GM23338 (cell line): ENCODE measurements at regions not wholly inside any gene's neighbourhood (a gene's known extent, or its start where the extent isn't known, plus 50 kb on each side); places are given as distances from the start of the nearest gene placed in this dataset.

Source experiments
- ATAC-seq: fragments of 200-7000 bp; cut with Tn5 transposase; 3 replicates; pipeline ENCODE4 v1.9.1; 2020
- DNase-seq: peaks from one replicate; pipeline ENCODE4 v3.0.0-alpha.2; 2015; ENCODE audit warnings: low spot score
- H2AFZ ChIP-seq: fragments of 200-600 bp; sonication (generic); 2 replicates; pipeline ENCODE4 v1.8.0; 2016; ENCODE audit warnings: antibody characterized with exemption, mild to moderate bottlenecking, moderate library complexity
- H3F3A ChIP-seq: fragments of 200-600 bp; sonication (generic); replicated peaks from 2 replicates; pipeline ENCODE4 v1.8.0; 2017; ENCODE audit warnings: antibody characterized with exemption, mixed run types, low read depth
- H3K27ac ChIP-seq: fragments of 200-600 bp; sonication (generic); 2 replicates; pipeline ENCODE4 v1.6.1; 2016; ENCODE audit warnings: low read depth
- H3K27me3 ChIP-seq: fragments of 200-600 bp; sonication (generic); 2 replicates; pipeline ENCODE4 v1.8.0; 2016; ENCODE audit warnings: mild to moderate bottlenecking, mixed run types, moderate library complexity; ENCODE audit not compliant: insufficient read depth
- H3K36me3 ChIP-seq: fragments of 200-600 bp; sonication (generic); 2 replicates; pipeline ENCODE4 v1.8.0; 2016; ENCODE audit warnings: mild to moderate bottlenecking; ENCODE audit not compliant: insufficient read depth
- H3K4me1 ChIP-seq: fragments of 200-600 bp; sonication (generic); 2 replicates; pipeline ENCODE4 v1.8.0; 2016; ENCODE audit warnings: mild to moderate bottlenecking, moderate library complexity; ENCODE audit not compliant: insufficient read depth
- H3K4me2 ChIP-seq: fragments of 200-600 bp; sonication (generic); 2 replicates; pipeline ENCODE4 v1.7.1; 2017; ENCODE audit warnings: mixed run types
- H3K4me3 ChIP-seq: fragments of 200-600 bp; sonication (generic); 2 replicates; pipeline ENCODE4 v1.6.1; 2016; ENCODE audit warnings: mixed run types
- H3K79me2 ChIP-seq: fragments of 200-600 bp; sonication (generic); replicated peaks from 2 replicates; pipeline ENCODE4 v1.8.0; 2017; ENCODE audit warnings: mild to moderate bottlenecking; ENCODE audit not compliant: insufficient read depth
- H3K9me2 ChIP-seq: fragments of 200-600 bp; sonication (generic); 2 replicates; pipeline ENCODE4 v1.8.0; 2017; ENCODE audit not compliant: insufficient read depth
- H4K20me1 ChIP-seq: fragments of 200-600 bp; sonication (generic); replicated peaks from 2 replicates; pipeline ENCODE4 v1.8.0; 2017; ENCODE audit warnings: mild to moderate bottlenecking; ENCODE audit not compliant: insufficient read depth
- H3K27ac Mint-ChIP-seq: 2 replicates; pipeline ENCODE4 v1.8.0; 2020; ENCODE audit warnings: inconsistent platforms, mild to moderate bottlenecking, moderate library complexity, mixed read lengths
- H3K27me3 Mint-ChIP-seq: 3 replicates; pipeline ENCODE4 v1.8.0; 2022; ENCODE audit warnings: low read depth, mild to moderate bottlenecking, moderate library complexity, mixed read lengths, inconsistent platforms; ENCODE audit not compliant: insufficient read depth, poor library complexity
- H3K36me3 Mint-ChIP-seq: 3 replicates; pipeline ENCODE4 v1.8.0; 2021; ENCODE audit warnings: low read depth, mild to moderate bottlenecking, inconsistent platforms, moderate library complexity, mixed read lengths
- H3K4me1 Mint-ChIP-seq: 3 replicates; pipeline ENCODE4 v1.8.0; 2020; ENCODE audit warnings: mild to moderate bottlenecking, inconsistent platforms, mixed read lengths
- H3K4me3 Mint-ChIP-seq: 3 replicates; pipeline ENCODE4 v1.8.0; 2021; ENCODE audit warnings: moderate library complexity, mild to moderate bottlenecking, inconsistent platforms, mixed read lengths
- H3K9me3 Mint-ChIP-seq: 3 replicates; pipeline ENCODE4 v1.8.0; 2020; ENCODE audit warnings: moderate library complexity, mild to moderate bottlenecking, inconsistent platforms, mixed read lengths
- CREB1 ChIP-seq: fragments of 250-450 bp; sonication (Bioruptor Pico); IDR thresholded peaks from 2 replicates; pipeline ENCODE4 v1.5.0; 2020; ENCODE audit warnings: low read depth, mild to moderate bottlenecking, moderate library complexity
- ETS1 ChIP-seq: IDR thresholded peaks from 2 replicates; pipeline ENCODE4 v1.6.1; 2016; ENCODE audit warnings: antibody characterized with exemption
- EZH2 ChIP-seq: fragments of 200-600 bp; sonication (generic); IDR thresholded peaks from one replicate; pipeline ENCODE4 v1.8.0; 2017; ENCODE audit warnings: antibody characterized with exemption, mild to moderate bottlenecking, low read depth; ENCODE audit not compliant: unreplicated experiment
- EZH2phosphoT487 ChIP-seq: fragments of 200-600 bp; sonication (generic); IDR thresholded peaks from one replicate; pipeline ENCODE4 v1.8.1; 2018; ENCODE audit warnings: antibody characterized with exemption; ENCODE audit not compliant: unreplicated experiment
- JUNB ChIP-seq: IDR thresholded peaks from one replicate; pipeline ENCODE4 v1.6.1; 2016; ENCODE audit warnings: antibody characterized with exemption; ENCODE audit not compliant: unreplicated experiment
- NANOG ChIP-seq: IDR thresholded peaks from 2 replicates; pipeline ENCODE4 v1.6.1; 2016; ENCODE audit warnings: antibody characterized with exemption, borderline replicate concordance
- POLR2AphosphoS5 ChIP-seq: IDR thresholded peaks from 2 replicates; pipeline ENCODE4 v1.6.1; 2016; ENCODE audit warnings: antibody characterized with exemption, low read depth
- STAT1 ChIP-seq: IDR thresholded peaks from one replicate; pipeline ENCODE4 v1.6.1; 2016; ENCODE audit warnings: antibody characterized with exemption; ENCODE audit not compliant: unreplicated experiment
- ZNF114 ChIP-seq: fragments of 250-450 bp; sonication (Bioruptor Pico); IDR thresholded peaks from 2 replicates; pipeline ENCODE4 v1.5.0; 2020; ENCODE audit warnings: mild to moderate bottlenecking, moderate library complexity
- ZNF331 ChIP-seq: fragments of 250-450 bp; sonication (Bioruptor Pico); IDR thresholded peaks from 2 replicates; pipeline ENCODE4 v1.5.0; 2020; ENCODE audit warnings: low read depth, mild to moderate bottlenecking, moderate library complexity
- TF ChIP-seq, protein P1 (sequence below): IDR thresholded peaks from one replicate; pipeline ENCODE4 v1.6.1; 2018; ENCODE audit warnings: antibody characterized with exemption; ENCODE audit not compliant: unreplicated experiment
- TF ChIP-seq, protein P2 (sequence below): fragments of 250-450 bp; sonication (Bioruptor Pico); IDR thresholded peaks from 2 replicates; pipeline ENCODE4 v1.5.0; 2020; ENCODE audit warnings: mild to moderate bottlenecking, moderate library complexity

GRCh38 chr6:147909640-147910039, 401.1 kb downstream of the SAMD5 start:
- DNase-seq (no peak), ATAC-seq (no peak)
- Histone ChIP-seq H3K4me1 (no peaks in the 10 kb centered on the region), H3F3A (no peaks in the 10 kb centered on the region), H3K27me3 (no peaks in the 10 kb centered on the region), H4K20me1 (no peaks in the 10 kb centered on the region), H3K9me2 (no peaks in the 10 kb centered on the region), H3K4me2 (no peak overlapping the region), H3K36me3 (no peaks in the 10 kb centered on the region), H3K27ac (no peak overlapping the region), H3K4me3 (no peak overlapping the region), H2AFZ (no peak overlapping the region), H3K79me2 (no peaks in the 10 kb centered on the region)
- peaks cover 4% of the 10 kb centered on the region for H3K27me3 Mint-ChIP-seq
- H3K27ac Mint-ChIP-seq: peak overlapping the region; percentile 30
- H3K36me3 Mint-ChIP-seq: no peaks in the 10 kb centered on the region
- TF ChIP-seq ZNF331 (CRISPR knock-in tag): no peak
- TF ChIP-seq JUNB: no peak
- peaks cover 3% of the 10 kb centered on the region; the same call in 2 of the 3 replicates for H3K4me1 Mint-ChIP-seq
- H3K4me3 Mint-ChIP-seq: no peak overlapping the region
- H3K9me3 Mint-ChIP-seq: no peaks in the 10 kb centered on the region; the same call in 2 of the 3 replicates

- no peak overlapping the region for H3K4me3 ChIP-seq
- H3K79me2 ChIP-seq: no peaks in the 10 kb centered on the region
- H3K27ac ChIP-seq: no peak overlapping the region
- no peaks in the 10 kb centered on the region for H3F3A ChIP-seq
- DNase-seq (peak; percentile 19), ATAC-seq (no peak)
- H2AFZ ChIP-seq: no peak overlapping the region
- Mint-ChIP-seq H3K27me3 (peaks cover 4% of the 10 kb centered on the region), H3K9me3 (no peaks in the 10 kb centered on the region; the same call in 2 of the 3 replicates), H3K27ac (no peak overlapping the region), H3K36me3 (no peaks in the 10 kb centered on the region), H3K4me1 (peaks cover 3% of the 10 kb centered on the region; the same call in 2 of the 3 replicates), H3K4me3 (no peak overlapping the region)
- H3K27me3 ChIP-seq: no peaks in the 10 kb centered on the region
- no peak overlapping the region for H3K4me2 ChIP-seq
- no peaks in the 10 kb centered on the region for H4K20me1 ChIP-seq
- H3K4me1 ChIP-seq: no peaks in the 10 kb centered on the region
- no peaks in the 10 kb centered on the region for H3K36me3 ChIP-seq
- H3K9me2 ChIP-seq: 0 out of 2 replicates have a peak, but pooled peaks cover under 1% of the 10 kb centered on the region
- TF ChIP-seq JUNB: no peak
- TF ChIP-seq CREB1 (CRISPR knock-in tag): no peak
- TF ChIP-seq ETS1: no peak
- no peak for TF ChIP-seq EZH2phosphoT487
- no peak for TF ChIP-seq POLR2AphosphoS5
- TF ChIP-seq, protein P1, sequence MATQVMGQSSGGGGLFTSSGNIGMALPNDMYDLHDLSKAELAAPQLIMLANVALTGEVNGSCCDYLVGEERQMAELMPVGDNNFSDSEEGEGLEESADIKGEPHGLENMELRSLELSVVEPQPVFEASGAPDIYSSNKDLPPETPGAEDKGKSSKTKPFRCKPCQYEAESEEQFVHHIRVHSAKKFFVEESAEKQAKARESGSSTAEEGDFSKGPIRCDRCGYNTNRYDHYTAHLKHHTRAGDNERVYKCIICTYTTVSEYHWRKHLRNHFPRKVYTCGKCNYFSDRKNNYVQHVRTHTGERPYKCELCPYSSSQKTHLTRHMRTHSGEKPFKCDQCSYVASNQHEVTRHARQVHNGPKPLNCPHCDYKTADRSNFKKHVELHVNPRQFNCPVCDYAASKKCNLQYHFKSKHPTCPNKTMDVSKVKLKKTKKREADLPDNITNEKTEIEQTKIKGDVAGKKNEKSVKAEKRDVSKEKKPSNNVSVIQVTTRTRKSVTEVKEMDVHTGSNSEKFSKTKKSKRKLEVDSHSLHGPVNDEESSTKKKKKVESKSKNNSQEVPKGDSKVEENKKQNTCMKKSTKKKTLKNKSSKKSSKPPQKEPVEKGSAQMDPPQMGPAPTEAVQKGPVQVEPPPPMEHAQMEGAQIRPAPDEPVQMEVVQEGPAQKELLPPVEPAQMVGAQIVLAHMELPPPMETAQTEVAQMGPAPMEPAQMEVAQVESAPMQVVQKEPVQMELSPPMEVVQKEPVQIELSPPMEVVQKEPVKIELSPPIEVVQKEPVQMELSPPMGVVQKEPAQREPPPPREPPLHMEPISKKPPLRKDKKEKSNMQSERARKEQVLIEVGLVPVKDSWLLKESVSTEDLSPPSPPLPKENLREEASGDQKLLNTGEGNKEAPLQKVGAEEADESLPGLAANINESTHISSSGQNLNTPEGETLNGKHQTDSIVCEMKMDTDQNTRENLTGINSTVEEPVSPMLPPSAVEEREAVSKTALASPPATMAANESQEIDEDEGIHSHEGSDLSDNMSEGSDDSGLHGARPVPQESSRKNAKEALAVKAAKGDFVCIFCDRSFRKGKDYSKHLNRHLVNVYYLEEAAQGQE: no peak
- no peak for TF ChIP-seq NANOG
- TF ChIP-seq, protein P2, sequence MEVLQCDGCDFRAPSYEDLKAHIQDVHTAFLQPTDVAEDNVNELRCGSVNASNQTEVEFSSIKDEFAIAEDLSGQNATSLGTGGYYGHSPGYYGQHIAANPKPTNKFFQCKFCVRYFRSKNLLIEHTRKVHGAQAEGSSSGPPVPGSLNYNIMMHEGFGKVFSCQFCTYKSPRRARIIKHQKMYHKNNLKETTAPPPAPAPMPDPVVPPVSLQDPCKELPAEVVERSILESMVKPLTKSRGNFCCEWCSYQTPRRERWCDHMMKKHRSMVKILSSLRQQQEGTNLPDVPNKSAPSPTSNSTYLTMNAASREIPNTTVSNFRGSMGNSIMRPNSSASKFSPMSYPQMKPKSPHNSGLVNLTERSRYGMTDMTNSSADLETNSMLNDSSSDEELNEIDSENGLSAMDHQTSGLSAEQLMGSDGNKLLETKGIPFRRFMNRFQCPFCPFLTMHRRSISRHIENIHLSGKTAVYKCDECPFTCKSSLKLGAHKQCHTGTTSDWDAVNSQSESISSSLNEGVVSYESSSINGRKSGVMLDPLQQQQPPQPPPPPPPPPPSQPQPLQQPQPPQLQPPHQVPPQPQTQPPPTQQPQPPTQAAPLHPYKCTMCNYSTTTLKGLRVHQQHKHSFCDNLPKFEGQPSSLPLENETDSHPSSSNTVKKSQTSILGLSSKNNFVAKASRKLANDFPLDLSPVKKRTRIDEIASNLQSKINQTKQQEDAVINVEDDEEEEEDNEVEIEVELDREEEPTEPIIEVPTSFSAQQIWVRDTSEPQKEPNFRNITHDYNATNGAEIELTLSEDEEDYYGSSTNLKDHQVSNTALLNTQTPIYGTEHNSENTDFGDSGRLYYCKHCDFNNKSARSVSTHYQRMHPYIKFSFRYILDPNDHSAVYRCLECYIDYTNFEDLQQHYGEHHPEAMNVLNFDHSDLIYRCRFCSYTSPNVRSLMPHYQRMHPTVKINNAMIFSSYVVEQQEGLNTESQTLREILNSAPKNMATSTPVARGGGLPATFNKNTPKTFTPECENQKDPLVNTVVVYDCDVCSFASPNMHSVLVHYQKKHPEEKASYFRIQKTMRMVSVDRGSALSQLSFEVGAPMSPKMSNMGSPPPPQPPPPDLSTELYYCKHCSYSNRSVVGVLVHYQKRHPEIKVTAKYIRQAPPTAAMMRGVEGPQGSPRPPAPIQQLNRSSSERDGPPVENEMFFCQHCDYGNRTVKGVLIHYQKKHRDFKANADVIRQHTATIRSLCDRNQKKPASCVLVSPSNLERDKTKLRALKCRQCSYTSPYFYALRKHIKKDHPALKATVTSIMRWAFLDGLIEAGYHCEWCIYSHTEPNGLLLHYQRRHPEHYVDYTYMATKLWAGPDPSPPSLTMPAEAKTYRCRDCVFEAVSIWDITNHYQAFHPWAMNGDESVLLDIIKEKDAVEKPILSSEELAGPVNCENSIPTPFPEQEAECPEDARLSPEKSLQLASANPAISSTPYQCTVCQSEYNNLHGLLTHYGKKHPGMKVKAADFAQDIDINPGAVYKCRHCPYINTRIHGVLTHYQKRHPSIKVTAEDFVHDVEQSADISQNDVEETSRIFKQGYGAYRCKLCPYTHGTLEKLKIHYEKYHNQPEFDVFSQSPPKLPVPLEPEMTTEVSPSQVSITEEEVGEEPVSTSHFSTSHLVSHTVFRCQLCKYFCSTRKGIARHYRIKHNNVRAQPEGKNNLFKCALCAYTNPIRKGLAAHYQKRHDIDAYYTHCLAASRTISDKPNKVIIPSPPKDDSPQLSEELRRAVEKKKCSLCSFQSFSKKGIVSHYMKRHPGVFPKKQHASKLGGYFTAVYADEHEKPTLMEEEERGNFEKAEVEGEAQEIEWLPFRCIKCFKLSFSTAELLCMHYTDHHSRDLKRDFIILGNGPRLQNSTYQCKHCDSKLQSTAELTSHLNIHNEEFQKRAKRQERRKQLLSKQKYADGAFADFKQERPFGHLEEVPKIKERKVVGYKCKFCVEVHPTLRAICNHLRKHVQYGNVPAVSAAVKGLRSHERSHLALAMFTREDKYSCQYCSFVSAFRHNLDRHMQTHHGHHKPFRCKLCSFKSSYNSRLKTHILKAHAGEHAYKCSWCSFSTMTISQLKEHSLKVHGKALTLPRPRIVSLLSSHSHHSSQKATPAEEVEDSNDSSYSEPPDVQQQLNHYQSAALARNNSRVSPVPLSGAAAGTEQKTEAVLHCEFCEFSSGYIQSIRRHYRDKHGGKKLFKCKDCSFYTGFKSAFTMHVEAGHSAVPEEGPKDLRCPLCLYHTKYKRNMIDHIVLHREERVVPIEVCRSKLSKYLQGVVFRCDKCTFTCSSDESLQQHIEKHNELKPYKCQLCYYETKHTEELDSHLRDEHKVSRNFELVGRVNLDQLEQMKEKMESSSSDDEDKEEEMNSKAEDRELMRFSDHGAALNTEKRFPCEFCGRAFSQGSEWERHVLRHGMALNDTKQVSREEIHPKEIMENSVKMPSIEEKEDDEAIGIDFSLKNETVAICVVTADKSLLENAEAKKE (CRISPR knock-in tag): no peak
- no peak for TF ChIP-seq ZNF114
- TF ChIP-seq STAT1: no peak
- TF ChIP-seq EZH2: no peak
- TF ChIP-seq ZNF331 (CRISPR knock-in tag): no peak
Measured at GRCh38 chr6:147910281-147910680, 401.8 kb downstream of the SAMD5 start.
